ENCODE measurements at regions not wholly inside any gene's neighbourhood (a gene's known extent, or its start where the extent isn't known, plus 50 kb on each side); places are given as distances from the start of the nearest gene placed in this dataset.

GRCh38 chr6:138656364-138657064 lies 117.1 kb upstream of the CCDC28A start:
- no peak for DNase-seq
- intact Hi-C loops (cut with micrococcal nuclease; ENCODE audit: unreplicated experiment): no loop called here
- no TSS peak for BruUV-seq (replicated peaks)
- Mint-ChIP-seq H3K4me3 (ENCODE audit: low read depth, unreplicated experiment) (no peak overlapping the region), H3K4me1 (ENCODE audit: low read depth, unreplicated experiment) (peaks cover 17% of the 10 kb centered on the region), H3K27ac (ENCODE audit: unreplicated experiment) (no peak overlapping the region), H3K36me3 (ENCODE audit: insufficient read depth, unreplicated experiment) (no peaks in the 10 kb centered on the region), H3K27me3 (ENCODE audit: unreplicated experiment) (no peaks in the 10 kb centered on the region), H3K9me3 (ENCODE audit: low read depth, unreplicated experiment) (no peaks in the 10 kb centered on the region)
- CTCF ChIA-PET: no interaction called here
- no peak for TF ChIP-seq CTCF (IDR thresholded peaks at IDR 0.05; ENCODE audit: unreplicated experiment)

GRCh38 chr6:138657065-138657425 lies 116.5 kb upstream of the CCDC28A start:
- Mint-ChIP-seq H3K4me3 (ENCODE audit: low read depth, unreplicated experiment) (no peak overlapping the region), H3K4me1 (ENCODE audit: low read depth, unreplicated experiment) (peaks cover 17% of the 10 kb centered on the region), H3K27me3 (ENCODE audit: unreplicated experiment) (no peaks in the 10 kb centered on the region), H3K9me3 (ENCODE audit: low read depth, unreplicated experiment) (no peaks in the 10 kb centered on the region), H3K36me3 (ENCODE audit: insufficient read depth, unreplicated experiment) (no peaks in the 10 kb centered on the region), H3K27ac (ENCODE audit: unreplicated experiment) (no peak overlapping the region)
- DNase-seq: no peak
- BruUV-seq (replicated peaks): no TSS peak
- CTCF ChIA-PET: interaction anchor here (0.7 kb wide), 1 partner anchor 42 kb away, joined by 5 read pairs; no protein-coding TSS in a partner anchor
- TF ChIP-seq CTCF (IDR thresholded peaks at IDR 0.05; ENCODE audit: unreplicated experiment): no peak
- intact Hi-C loops (cut with micrococcal nuclease; ENCODE audit: unreplicated experiment): no loop called here

GRCh38 chr6:138659998-138660397 lies 113.6 kb upstream of the CCDC28A start:
- Mint-ChIP-seq H3K27ac (ENCODE audit: unreplicated experiment) (no peak overlapping the region), H3K4me3 (ENCODE audit: low read depth, unreplicated experiment) (no peak overlapping the region), H3K4me1 (ENCODE audit: low read depth, unreplicated experiment) (peaks cover 19% of the 10 kb centered on the region), H3K27me3 (ENCODE audit: unreplicated experiment) (no peaks in the 10 kb centered on the region), H3K36me3 (ENCODE audit: insufficient read depth, unreplicated experiment) (no peaks in the 10 kb centered on the region), H3K9me3 (ENCODE audit: low read depth, unreplicated experiment) (no peaks in the 10 kb centered on the region)
- no peak for DNase-seq
- no peak for TF ChIP-seq CTCF (IDR thresholded peaks at IDR 0.05; ENCODE audit: unreplicated experiment)
- BruUV-seq (replicated peaks): no TSS peak
- intact Hi-C loops (cut with micrococcal nuclease; ENCODE audit: unreplicated experiment): no loop called here
- CTCF ChIA-PET: no interaction called here

GRCh38 chr6:138662471-138662870 lies 111.1 kb upstream of the CCDC28A start:
- no peak for TF ChIP-seq CTCF (IDR thresholded peaks at IDR 0.05; ENCODE audit: unreplicated experiment)
- Mint-ChIP-seq H3K4me1 (ENCODE audit: low read depth, unreplicated experiment) (peaks cover 8% of the 10 kb centered on the region), H3K36me3 (ENCODE audit: insufficient read depth, unreplicated experiment) (no peaks in the 10 kb centered on the region), H3K27ac (ENCODE audit: unreplicated experiment) (no peak overlapping the region), H3K4me3 (ENCODE audit: low read depth, unreplicated experiment) (no peak overlapping the region), H3K27me3 (ENCODE audit: unreplicated experiment) (no peaks in the 10 kb centered on the region), H3K9me3 (ENCODE audit: low read depth, unreplicated experiment) (no peaks in the 10 kb centered on the region)
- no TSS peak for BruUV-seq (replicated peaks)
- intact Hi-C loops (cut with micrococcal nuclease; ENCODE audit: unreplicated experiment): no loop called here
- DNase-seq: no peak
- CTCF ChIA-PET: no interaction called here

All from Calu3 (cell line).